ENCODE measurements at regions not wholly inside any gene's neighbourhood (a gene's known extent, or its start where the extent isn't known, plus 50 kb on each side); places are given as distances from the start of the nearest gene placed in this dataset.

DNA sequence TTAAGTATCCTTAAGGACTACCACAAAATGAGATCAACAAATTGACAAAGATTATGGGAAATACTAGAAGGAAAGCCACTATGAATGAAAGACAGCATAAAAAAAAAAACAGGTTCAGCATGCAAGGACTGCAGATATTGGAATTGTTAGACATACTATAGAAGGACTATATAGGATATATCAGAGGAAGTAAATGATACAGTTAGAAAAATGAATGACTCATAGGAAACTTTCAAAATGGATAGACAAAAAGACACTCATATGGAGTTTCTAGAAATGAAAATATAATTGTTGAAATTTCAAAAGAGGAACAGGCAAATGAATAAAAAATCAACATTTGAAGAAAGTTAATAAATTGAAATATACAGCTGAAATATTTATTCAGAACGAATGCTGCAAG lies 180.6 kb downstream of the PLK2 start:
- TF ChIP-seq POLR2A (IDR thresholded peaks at IDR 0.05; ENCODE audit: extremely low read depth, insufficient read length), result no peak
- TF ChIP-seq, protein P1, sequence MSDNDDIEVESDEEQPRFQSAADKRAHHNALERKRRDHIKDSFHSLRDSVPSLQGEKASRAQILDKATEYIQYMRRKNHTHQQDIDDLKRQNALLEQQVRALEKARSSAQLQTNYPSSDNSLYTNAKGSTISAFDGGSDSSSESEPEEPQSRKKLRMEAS (IDR thresholded peaks at IDR 0.05; ENCODE audit: low read depth, low read length), result no peak
- TF ChIP-seq, protein P2, sequence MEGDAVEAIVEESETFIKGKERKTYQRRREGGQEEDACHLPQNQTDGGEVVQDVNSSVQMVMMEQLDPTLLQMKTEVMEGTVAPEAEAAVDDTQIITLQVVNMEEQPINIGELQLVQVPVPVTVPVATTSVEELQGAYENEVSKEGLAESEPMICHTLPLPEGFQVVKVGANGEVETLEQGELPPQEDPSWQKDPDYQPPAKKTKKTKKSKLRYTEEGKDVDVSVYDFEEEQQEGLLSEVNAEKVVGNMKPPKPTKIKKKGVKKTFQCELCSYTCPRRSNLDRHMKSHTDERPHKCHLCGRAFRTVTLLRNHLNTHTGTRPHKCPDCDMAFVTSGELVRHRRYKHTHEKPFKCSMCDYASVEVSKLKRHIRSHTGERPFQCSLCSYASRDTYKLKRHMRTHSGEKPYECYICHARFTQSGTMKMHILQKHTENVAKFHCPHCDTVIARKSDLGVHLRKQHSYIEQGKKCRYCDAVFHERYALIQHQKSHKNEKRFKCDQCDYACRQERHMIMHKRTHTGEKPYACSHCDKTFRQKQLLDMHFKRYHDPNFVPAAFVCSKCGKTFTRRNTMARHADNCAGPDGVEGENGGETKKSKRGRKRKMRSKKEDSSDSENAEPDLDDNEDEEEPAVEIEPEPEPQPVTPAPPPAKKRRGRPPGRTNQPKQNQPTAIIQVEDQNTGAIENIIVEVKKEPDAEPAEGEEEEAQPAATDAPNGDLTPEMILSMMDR (IDR thresholded peaks at IDR 0.05; ENCODE audit: low read depth, low read length), result no peak
- TF ChIP-seq MYC (IDR thresholded peaks at IDR 0.05; ENCODE audit: low read depth, low read length), result no peak
- DNase-seq (ENCODE audit: low read depth), result no peak
- H3K4me3 ChIP-seq (ENCODE audit: low read depth, low read length), result no peak overlapping the region

DNA sequence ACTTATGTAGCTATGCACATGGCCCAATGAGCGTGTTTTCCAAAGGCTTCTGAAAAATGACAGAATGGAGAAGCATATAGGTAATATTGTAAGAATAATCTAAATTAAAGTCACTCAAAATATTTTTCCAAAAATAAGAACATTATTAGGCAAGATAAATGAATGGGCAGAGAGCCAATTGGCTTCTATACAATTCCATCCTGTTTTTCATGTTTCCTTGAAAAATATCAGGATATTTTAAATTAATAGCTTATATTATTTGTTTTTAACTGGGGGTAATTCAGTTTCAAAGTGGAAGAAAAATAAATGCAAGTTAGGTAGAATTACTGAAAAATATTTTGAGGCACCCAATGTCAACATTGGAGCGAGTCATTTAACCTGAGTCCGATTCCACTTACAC lies 183.5 kb downstream of the PLK2 start:
- no peak for DNase-seq (ENCODE audit: low read depth)
- H3K4me3 ChIP-seq (ENCODE audit: low read depth, low read length), result no peak overlapping the region
- no peak for TF ChIP-seq MYC (IDR thresholded peaks at IDR 0.05; ENCODE audit: low read depth, low read length)
- TF ChIP-seq, protein P2 (IDR thresholded peaks at IDR 0.05; ENCODE audit: low read depth, low read length), result no peak
- TF ChIP-seq, protein P1 (IDR thresholded peaks at IDR 0.05; ENCODE audit: low read depth, low read length), result no peak
- no peak for TF ChIP-seq POLR2A (IDR thresholded peaks at IDR 0.05; ENCODE audit: extremely low read depth, insufficient read length)

DNA sequence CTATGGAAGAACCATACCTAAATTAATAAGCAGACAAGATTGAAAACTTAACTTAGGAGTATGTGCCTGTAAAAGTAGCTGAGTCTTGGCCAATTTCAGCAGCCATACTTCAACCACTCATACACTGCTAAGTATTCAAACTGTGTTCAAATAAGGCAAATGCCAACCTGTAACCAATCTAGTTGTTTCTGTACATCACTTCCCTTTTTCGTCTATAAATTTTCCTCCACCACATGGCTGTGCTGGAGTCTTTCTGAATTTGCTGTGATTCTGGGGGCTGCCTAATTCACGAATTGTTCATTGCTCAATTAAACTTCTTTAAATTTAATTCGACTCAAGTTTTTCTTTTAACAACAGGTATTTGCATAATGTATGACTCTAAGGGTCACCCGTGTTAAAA lies 184.4 kb downstream of the PLK2 start:
- TF ChIP-seq, protein P1 (IDR thresholded peaks at IDR 0.05; ENCODE audit: low read depth, low read length), result no peak
- TF ChIP-seq MYC (IDR thresholded peaks at IDR 0.05; ENCODE audit: low read depth, low read length) (no peak), POLR2A (IDR thresholded peaks at IDR 0.05; ENCODE audit: extremely low read depth, insufficient read length) (no peak)
- TF ChIP-seq, protein P2 (IDR thresholded peaks at IDR 0.05; ENCODE audit: low read depth, low read length), result no peak

DNA sequence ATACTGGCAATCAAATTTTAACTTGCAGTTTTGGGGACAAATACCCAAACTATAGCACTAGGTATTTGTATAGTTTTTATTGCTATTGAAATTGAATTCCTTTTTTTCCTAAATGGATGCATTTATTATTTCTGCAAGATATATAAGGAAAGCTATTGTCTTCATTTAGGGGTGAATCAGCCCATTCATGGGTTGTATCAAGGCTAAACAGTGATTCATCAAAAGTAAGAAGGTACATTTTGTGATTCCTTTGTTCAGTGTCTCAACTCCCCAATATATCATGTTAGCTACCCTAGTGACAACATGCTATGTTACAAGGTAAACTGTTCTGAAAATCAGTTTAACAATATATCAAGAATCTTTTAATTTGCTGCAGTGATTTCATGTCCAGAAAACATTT lies 185.7 kb downstream of the PLK2 start:
- TF ChIP-seq MYC (IDR thresholded peaks at IDR 0.05; ENCODE audit: low read depth, low read length), result no peak
- no peak for DNase-seq (ENCODE audit: low read depth)
- no peak overlapping the region for H3K4me3 ChIP-seq (ENCODE audit: low read depth, low read length)

More for the DNA sequence above, 184.4 kb downstream of the PLK2 start:
- H3K4me3 ChIP-seq (ENCODE audit: low read depth, low read length), result no peak overlapping the region
- DNase-seq (ENCODE audit: low read depth), result peak; percentile 3

DNA sequence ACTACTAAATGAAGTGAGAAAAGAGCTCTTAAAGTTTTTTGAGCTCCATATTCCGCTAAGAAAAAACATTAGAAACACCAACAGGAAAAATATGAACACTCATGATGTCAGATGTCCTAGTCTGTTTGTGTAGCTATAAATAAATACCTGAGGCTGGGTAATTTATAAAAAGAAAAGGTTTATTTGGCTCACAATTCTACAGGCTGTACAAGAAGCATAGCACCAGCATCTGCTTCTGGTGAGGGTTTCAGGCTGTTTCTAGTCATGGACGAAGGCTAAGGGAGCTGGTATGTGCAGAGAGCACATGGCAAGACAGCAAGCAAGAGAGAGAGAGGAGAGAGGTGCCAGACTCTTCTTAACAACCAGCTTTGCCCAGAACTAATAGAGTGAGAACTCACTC lies 186.2 kb downstream of the PLK2 start:
- TF ChIP-seq POLR2A (IDR thresholded peaks at IDR 0.05; ENCODE audit: extremely low read depth, insufficient read length) (no peak), MYC (IDR thresholded peaks at IDR 0.05; ENCODE audit: low read depth, low read length) (no peak)
- TF ChIP-seq, protein P1 (IDR thresholded peaks at IDR 0.05; ENCODE audit: low read depth, low read length), result no peak
- TF ChIP-seq, protein P2 (IDR thresholded peaks at IDR 0.05; ENCODE audit: low read depth, low read length), result no peak
- no peak for DNase-seq (ENCODE audit: low read depth)
- no peak overlapping the region for H3K4me3 ChIP-seq (ENCODE audit: low read depth, low read length)

DNA sequence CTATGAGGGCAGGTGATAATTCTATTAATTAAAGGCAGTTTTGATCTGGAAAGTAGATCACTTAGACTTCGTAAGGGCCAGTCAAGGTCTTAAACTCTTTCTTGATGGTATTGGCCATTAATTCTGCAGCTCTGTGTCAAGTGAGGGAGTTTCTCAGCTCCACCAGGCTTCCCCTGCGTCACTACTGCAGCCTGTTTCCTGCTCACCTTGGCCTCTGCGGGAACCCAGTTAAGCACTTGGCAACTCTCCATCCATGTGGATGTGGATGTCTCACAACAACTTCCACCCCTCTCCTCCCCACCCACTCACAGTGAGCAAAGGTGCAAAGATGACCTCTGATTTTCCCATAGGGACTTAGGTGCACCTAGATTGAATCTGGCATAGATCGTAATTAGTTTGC lies 191.6 kb downstream of the PLK2 start:
- no peak for DNase-seq (ENCODE audit: low read depth)
- H3K4me3 ChIP-seq (ENCODE audit: low read depth, low read length), result no peak overlapping the region
- TF ChIP-seq, protein P2 (IDR thresholded peaks at IDR 0.05; ENCODE audit: low read depth, low read length), result no peak
- TF ChIP-seq, protein P1 (IDR thresholded peaks at IDR 0.05; ENCODE audit: low read depth, low read length), result no peak
- TF ChIP-seq POLR2A (IDR thresholded peaks at IDR 0.05; ENCODE audit: extremely low read depth, insufficient read length), result no peak
- no peak for TF ChIP-seq MYC (IDR thresholded peaks at IDR 0.05; ENCODE audit: low read depth, low read length)
